Vagina (tissue), 2 donors: ENCODE measurements at regions not wholly inside any gene's neighbourhood (a gene's known extent, or its start where the extent isn't known, plus 50 kb on each side); places are given as distances from the start of the nearest gene placed in this dataset.
"Not testable (repeated sequence)": the region's sequence is repeated elsewhere in the genome, so short reads cannot be mapped to it uniquely, and the experiment has no call there.

Source experiments
- POLR2AphosphoS5 ChIP-seq, 2 donors: sonication (generic); formaldehyde crosslinking; IDR thresholded peaks; one replicate each; pipeline ENCODE4 v1.9.0; 2017; ENCODE audit warnings: antibody characterized with exemption in 2 of 2, mild to moderate bottlenecking in 2 of 2, low read depth in 1 of 2; ENCODE audit not compliant: insufficient read depth in 1 of 2
- TF ChIP-seq, protein P1 (sequence below), 3 experiments: fragments of 450-650 bp in 2 of 3; fragments of 200-600 bp in 1 of 3; sonication (generic) in 1 of 3; IDR thresholded peaks; one replicate each; pipeline ENCODE4 v1.5.1; 2017 to 2019; ENCODE audit warnings: antibody characterized with exemption in 3 of 3, mild to moderate bottlenecking in 2 of 3, moderate library complexity in 2 of 3

GRCh38 chr2:58694114-58694513 is 453.0 kb upstream of the FANCL start:
- TF ChIP-seq, protein P1, sequence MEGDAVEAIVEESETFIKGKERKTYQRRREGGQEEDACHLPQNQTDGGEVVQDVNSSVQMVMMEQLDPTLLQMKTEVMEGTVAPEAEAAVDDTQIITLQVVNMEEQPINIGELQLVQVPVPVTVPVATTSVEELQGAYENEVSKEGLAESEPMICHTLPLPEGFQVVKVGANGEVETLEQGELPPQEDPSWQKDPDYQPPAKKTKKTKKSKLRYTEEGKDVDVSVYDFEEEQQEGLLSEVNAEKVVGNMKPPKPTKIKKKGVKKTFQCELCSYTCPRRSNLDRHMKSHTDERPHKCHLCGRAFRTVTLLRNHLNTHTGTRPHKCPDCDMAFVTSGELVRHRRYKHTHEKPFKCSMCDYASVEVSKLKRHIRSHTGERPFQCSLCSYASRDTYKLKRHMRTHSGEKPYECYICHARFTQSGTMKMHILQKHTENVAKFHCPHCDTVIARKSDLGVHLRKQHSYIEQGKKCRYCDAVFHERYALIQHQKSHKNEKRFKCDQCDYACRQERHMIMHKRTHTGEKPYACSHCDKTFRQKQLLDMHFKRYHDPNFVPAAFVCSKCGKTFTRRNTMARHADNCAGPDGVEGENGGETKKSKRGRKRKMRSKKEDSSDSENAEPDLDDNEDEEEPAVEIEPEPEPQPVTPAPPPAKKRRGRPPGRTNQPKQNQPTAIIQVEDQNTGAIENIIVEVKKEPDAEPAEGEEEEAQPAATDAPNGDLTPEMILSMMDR (IDR thresholded peaks at IDR 0.05) = not testable (repeated sequence)
- not testable (repeated sequence) for TF ChIP-seq POLR2AphosphoS5 (IDR thresholded peaks at IDR 0.05; ENCODE audit: insufficient read depth in 1 of 2, low read depth in 1 of 2)
